Heart right ventricle (tissue), 16 donors: ENCODE measurements at regions not wholly inside any gene's neighbourhood (a gene's known extent, or its start where the extent isn't known, plus 50 kb on each side); places are given as distances from the start of the nearest gene placed in this dataset.

Experiments
- ATAC-seq, 8 donors: fragments of 200-7000 bp; cut with Tn5 transposase; one replicate each; pipeline ENCODE4 v1.9.1; 2020; ENCODE audit warnings: mild to moderate bottlenecking in 8 of 8, moderate library complexity in 8 of 8, moderate number of reproducible peaks in 1 of 8
- DNase-seq, 2 donors: peaks; one replicate each; pipeline ENCODE4 v3.0.0-alpha.2; 2020
- H3K27ac ChIP-seq, 10 donors: fragments of 200-600 bp; sonication (generic) in 2 of 10; one replicate each; pipeline versions ENCODE4 v1.5.0 to v1.8.0; 2020 to 2022; ENCODE audit warnings: mild to moderate bottlenecking in 3 of 10
- H3K27me3 ChIP-seq, 7 donors: fragments of 200-600 bp; one replicate each; pipeline ENCODE4 v1.8.0; 2021 to 2022; ENCODE audit warnings: mild to moderate bottlenecking in 2 of 7
- H3K36me3 ChIP-seq, 9 donors: fragments of 200-600 bp; sonication (generic) in 1 of 9; one replicate each; pipeline versions ENCODE4 v1.5.0 to v1.8.0; 2020 to 2022; ENCODE audit warnings: mild to moderate bottlenecking in 2 of 9
- H3K4me1 ChIP-seq, 9 donors: fragments of 200-600 bp; sonication (generic) in 1 of 9; one replicate each; pipeline versions ENCODE4 v1.5.0 to v1.8.0; 2020 to 2022; ENCODE audit warnings: mild to moderate bottlenecking in 4 of 9
- H3K4me3 ChIP-seq, 10 donors: fragments of 200-600 bp; sonication (generic) in 2 of 10; one replicate each; pipeline versions ENCODE4 v1.5.0 to v1.8.0; 2020 to 2022; ENCODE audit warnings: mild to moderate bottlenecking in 7 of 10, moderate library complexity in 2 of 10
- H3K9me3 ChIP-seq, 11 donors: fragments of 200-600 bp in 10 of 11; sonication (generic) in 2 of 11; one replicate each; pipeline versions ENCODE4 v1.5.0 to v1.8.0; 2013 to 2022; ENCODE audit warnings: mild to moderate bottlenecking in 2 of 11, control low read depth in 1 of 11, moderate library complexity in 1 of 11
- CTCF ChIP-seq, 9 donors: fragments of 200-600 bp; sonication (generic) in 2 of 9; IDR thresholded peaks; one replicate each; pipeline versions ENCODE4 v1.5.0 to v1.8.0; 2021 to 2022; ENCODE audit warnings: antibody characterized with exemption in 9 of 9, mild to moderate bottlenecking in 5 of 9, moderate library complexity in 1 of 9
- WGBS, 2 donors: extraction: QIAGEN DNeasy Blood & Tissue Kit; methylation state at CpG; one replicate each; pipeline ENCODE4 v1.1.7; 2013; ENCODE audit warnings: inconsistent platforms in 1 of 2; 5-methylcytosine and 5-hydroxymethylcytosine counted together
- intact Hi-C, 10 donors: fragments of 100-400 bp; cut with DNase I; formaldehyde crosslinking; loops; one replicate each; pipeline versions ENCODE4 v1.11.1 to v1.14.2; 2022
- donor health status: Arrhythmogenic right ventricular cardiomyopathy.
- donor health status: ischemic (EF 13 %, LVEDD 7.1; RV severe dilation, severe dysfunction).
- donor health status: healthy with polysubstance abuse.
- donor health status: DM: no; HTN: yes; CAD: no.
- donor health status: DM: no; HTN: no; CAD: no.
- donor health status: ischemic (EF 25% LVEDD 6.9; RV normal size, moderate dysfunction).
- donor health status: ischemic (EF 25% LVEDD 5.7; RV mildly dilated, moderate dysfunction).
- donor health status: healthy.
- donor health status: DM: yes; HTN: yes; CAD: no.
- donor health status: Ischemic cardiomyopathy.
- donor health status: ischemic (EF 35%, LVEDD 5.7; RV mildly dilated, moderate dysfunction).
- donor health status: nonischemic (EF 11% LVEDD 7.7; RV severe dilation, severe dysfunction).
- donor health status: DM: yes; HTN: yes; CAD: no.
- donor health status: PGD.
- donor health status: ischemic (EF 29% LVEDD 5.4; RV normal size, mild dysfunction).
- donor health status: nonischemic (EF 23%, LVEDD 6.1; RV moderate dilation, normal function).

GRCh38 chr5:109604758-109605157, 85.0 kb upstream of the MAN2A1 start:
- no peak for TF ChIP-seq CTCF (IDR thresholded peaks at IDR 0.05)

GRCh38 chr5:109601736-109602135, 88.0 kb upstream of the MAN2A1 start:
- Histone ChIP-seq H3K27ac (no peak overlapping the region), H3K9me3 (no peaks in the 10 kb centered on the region), H3K27me3 (peaks cover 0 to 3% (median 0%) of the 10 kb centered on the region in 7 donors), H3K4me1 (no peaks in the 10 kb centered on the region), H3K4me3 (no peak overlapping the region), H3K36me3 (no peaks in the 10 kb centered on the region)
- intact Hi-C loops = no loop called here
- DNase-seq (no peak), ATAC-seq (no peak)
- 86% methylated on average over 3 of the region's 3 CpGs for whole genome bisulfite sequencing, 2 donors
- TF ChIP-seq CTCF (IDR thresholded peaks at IDR 0.05) = no peak

More at GRCh38 chr5:109604758-109605157, 85.0 kb upstream of the MAN2A1 start:
- ATAC-seq = no peak
- intact Hi-C loops = no loop called here
- no peaks in the 10 kb centered on the region for H3K9me3 ChIP-seq
- H3K27me3 ChIP-seq = peaks cover 0 to 3% (median 0%) of the 10 kb centered on the region in 7 donors
- no peak for DNase-seq
- no peak overlapping the region for H3K4me3 ChIP-seq
- H3K27ac ChIP-seq = no peak overlapping the region
- no peaks in the 10 kb centered on the region for H3K4me1 ChIP-seq
- WGBS, 2 donors = 98 to 100% methylated on average over 1 of the region's 1 CpG
- no peaks in the 10 kb centered on the region for H3K36me3 ChIP-seq

GRCh38 chr5:109597893-109598292, 91.8 kb upstream of the MAN2A1 start:
- no peak overlapping the region for H3K4me3 ChIP-seq
- H3K9me3 ChIP-seq = no peaks in the 10 kb centered on the region
- no peak for TF ChIP-seq CTCF (IDR thresholded peaks at IDR 0.05)
- intact Hi-C loops = no loop called here
- WGBS, 2 donors = 81 to 93% methylated on average over 4 of the region's 4 CpGs
- H3K27ac ChIP-seq = no peak overlapping the region
- no peak for ATAC-seq
- no peaks in the 10 kb centered on the region for H3K27me3 ChIP-seq
- no peak for DNase-seq
- no peaks in the 10 kb centered on the region for H3K4me1 ChIP-seq
- H3K36me3 ChIP-seq = no peaks in the 10 kb centered on the region

- no peak for TF ChIP-seq CTCF (IDR thresholded peaks at IDR 0.05)
- no peaks in the 10 kb centered on the region for H3K4me1 ChIP-seq
- ATAC-seq = no peak
- H3K36me3 ChIP-seq = no peaks in the 10 kb centered on the region
- no peaks in the 10 kb centered on the region for H3K9me3 ChIP-seq
- no peaks in the 10 kb centered on the region for H3K27me3 ChIP-seq
- no peak for DNase-seq
- intact Hi-C loops = no loop called here
- H3K4me3 ChIP-seq = no peak overlapping the region
- no peak overlapping the region for H3K27ac ChIP-seq
- 84 to 88% methylated on average over 3 of the region's 3 CpGs for WGBS, 2 donors
These were observed 95.5 kb upstream of the MAN2A1 start for GRCh38 chr5:109594217-109594616.

- intact Hi-C loops = no loop called here
- Histone ChIP-seq H3K9me3 (no peaks in the 10 kb centered on the region), H3K4me3 (no peak overlapping the region), H3K27ac (no peak overlapping the region), H3K36me3 (no peaks in the 10 kb centered on the region), H3K27me3 (no peaks in the 10 kb centered on the region), H3K4me1 (no peaks in the 10 kb centered on the region)
- no peak for TF ChIP-seq CTCF (IDR thresholded peaks at IDR 0.05)
- 92 to 95% methylated on average over 3 of the region's 3 CpGs for WGBS, 2 donors
- ATAC-seq (no peak), DNase-seq (no peak)
These were observed 98.9 kb upstream of the MAN2A1 start for GRCh38 chr5:109590799-109591198.
